PC-3 (cell line): ENCODE measurements at regions not wholly inside any gene's neighbourhood (a gene's known extent, or its start where the extent isn't known, plus 50 kb on each side); places are given as distances from the start of the nearest gene placed in this dataset.

Experiments used
- ATAC-seq: fragments of 200-7000 bp; cut with Tn5 transposase; 2 replicates; pipeline ENCODE4 v1.9.1; 2020; ENCODE audit warnings: mild to moderate bottlenecking, moderate library complexity
- BruUV-seq: library from RNA; stranded (reverse); fragments of 400-500 nt; replicated peaks from 2 replicates; lab custom pipeline; 2021; lab: Mats Ljungman, UMichigan
- CTCF ChIA-PET: fragments of 300-600 bp; sonication (Branson Sonifier 250); formaldehyde crosslinking; loops from one replicate; lab custom pipeline; 2022; ENCODE audit warnings: antibody characterized with exemption; lab: Charles Lee
- POLR2A ChIA-PET: fragments of 300-600 bp; sonication (Branson Sonifier 250); formaldehyde crosslinking; loops from one replicate; lab custom pipeline; 2022; ENCODE audit warnings: antibody characterized with exemption; ENCODE audit not compliant: unreplicated experiment; lab: Charles Lee
- DNase-seq: peaks from one replicate; pipeline ENCODE4 v3.0.0-alpha.2; 2015
- H2AFZ ChIP-seq: fragments of 300-600 bp; sonication (generic); 2 replicates; pipeline ENCODE4 v1.6.0; 2016; ENCODE audit warnings: antibody characterized with exemption, low read length
- H3F3A ChIP-seq: fragments of 300-600 bp; sonication (generic); one replicate; pipeline ENCODE4 v1.6.0; 2017; ENCODE audit warnings: antibody characterized with exemption, low read length, control low read depth, mild to moderate bottlenecking; ENCODE audit not compliant: unreplicated experiment
- H3K27ac ChIP-seq: fragments of 300-600 bp; sonication (generic); 2 replicates; pipeline ENCODE4 v1.5.1; 2016; ENCODE audit warnings: mild to moderate bottlenecking, low read length
- H3K27me3 ChIP-seq: fragments of 300-600 bp; sonication (generic); 2 replicates; pipeline ENCODE4 v1.6.1; 2016; ENCODE audit warnings: low read length, mixed read lengths
- H3K36me3 ChIP-seq: fragments of 300-600 bp; sonication (generic); 2 replicates; pipeline ENCODE4 v1.6.1; 2016; ENCODE audit warnings: low read depth, mixed run types, low read length, mixed read lengths
- H3K4me1 ChIP-seq: fragments of 300-600 bp; sonication (generic); 2 replicates; pipeline ENCODE4 v1.5.1; 2016; ENCODE audit warnings: low read length; ENCODE audit not compliant: insufficient read depth
- H3K4me2 ChIP-seq: fragments of 300-600 bp; sonication (generic); 2 replicates; pipeline ENCODE4 v1.6.0; 2016; ENCODE audit warnings: low read length
- H3K4me3 ChIP-seq: fragments of 300-600 bp; sonication (generic); 2 replicates; pipeline ENCODE4 v1.5.1; 2016; ENCODE audit warnings: mild to moderate bottlenecking, low read length, mixed read lengths
- H3K79me2 ChIP-seq: fragments of 300-600 bp; sonication (generic); 2 replicates; pipeline ENCODE4 v1.6.1; 2017; ENCODE audit warnings: low read length, mixed read lengths
- H3K9ac ChIP-seq: fragments of 300-600 bp; sonication (generic); 2 replicates; pipeline ENCODE4 v1.6.0; 2016; ENCODE audit warnings: mild to moderate bottlenecking, low read length
- H3K9me2 ChIP-seq: fragments of 300-600 bp; sonication (generic); replicated peaks from 2 replicates; pipeline ENCODE4 v1.6.1; 2016; ENCODE audit warnings: mixed run types, low read length, mixed read lengths
- H3K9me3 ChIP-seq: fragments of 300-600 bp; sonication (generic); 2 replicates; pipeline ENCODE4 v1.6.1; 2016; ENCODE audit warnings: low read length, mixed read lengths
- H4K20me1 ChIP-seq: fragments of 300-600 bp; sonication (generic); 2 replicates; pipeline ENCODE4 v1.6.1; 2016; ENCODE audit warnings: low read length, mixed read lengths
- EZH2 ChIP-seq: fragments of 300-600 bp; sonication (generic); IDR thresholded peaks from one replicate; pipeline ENCODE4 v1.6.1; 2017; ENCODE audit warnings: antibody characterized with exemption, mild to moderate bottlenecking, low read length; ENCODE audit not compliant: unreplicated experiment
- EZH2phosphoT487 ChIP-seq: fragments of 300-600 bp; sonication (generic); IDR thresholded peaks from 2 replicates; pipeline ENCODE4 v1.6.1; 2018; ENCODE audit warnings: mild to moderate bottlenecking, antibody characterized with exemption, low read length, borderline replicate concordance
- intact Hi-C: fragments of 100-400 bp; cut with micrococcal nuclease; formaldehyde crosslinking; loops from 2 replicates; pipeline ENCODE4 v1.9.0; 2023
- TF ChIP-seq, protein P1 (sequence below): fragments of 300-600 bp; sonication (generic); conservative IDR thresholded peaks from 2 replicates; pipeline ENCODE4 v1.5.1; 2017; ENCODE audit warnings: antibody characterized with exemption, low read depth, mild to moderate bottlenecking, low read length

DNA sequence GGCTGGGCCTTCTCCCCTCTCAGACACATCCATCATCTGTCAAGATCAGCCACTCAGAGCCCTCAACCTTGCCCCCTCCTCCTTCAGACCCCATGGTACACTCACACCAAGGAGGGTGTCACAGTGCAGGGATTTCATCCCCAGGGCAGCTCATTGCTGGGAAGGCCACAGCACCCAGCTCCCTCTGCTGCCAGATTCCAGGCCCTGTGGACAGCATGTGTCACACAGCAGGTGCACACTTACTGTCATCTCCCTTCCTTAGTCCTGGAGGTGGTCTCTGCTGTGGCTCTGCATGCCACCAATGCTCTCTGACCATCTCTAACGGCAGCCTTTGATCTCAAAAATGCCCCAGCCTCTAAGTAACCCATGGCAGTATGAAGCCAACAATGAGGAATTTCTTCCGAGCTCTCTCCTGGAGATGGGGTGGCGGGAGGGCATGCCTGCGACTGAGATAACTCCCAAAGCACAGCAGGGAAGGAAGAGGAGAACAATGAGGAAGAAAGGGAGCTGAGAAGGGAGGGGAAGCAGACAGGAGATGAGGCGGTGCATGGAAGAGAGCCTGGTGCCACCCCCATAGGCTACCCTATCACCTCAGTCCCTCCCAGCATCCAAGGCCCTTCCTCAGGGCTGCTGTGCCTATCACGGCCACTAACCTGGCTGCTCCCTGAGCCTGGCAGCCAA, 101.0 kb downstream of the SINHCAF start:
- Histone ChIP-seq H3K9me2 (no peaks in the 10 kb centered on the region), H3K27ac (no peak overlapping the region), H3K9ac (no peak overlapping the region), H3K4me3 (no peak overlapping the region), H3K4me2 (no peak overlapping the region), H4K20me1 (no peaks in the 10 kb centered on the region), H3K9me3 (no peaks in the 10 kb centered on the region), H3F3A (no peaks in the 10 kb centered on the region), H3K36me3 (no peaks in the 10 kb centered on the region), H3K4me1 (no peaks in the 10 kb centered on the region), H2AFZ (no peak overlapping the region), H3K79me2 (no peaks in the 10 kb centered on the region), H3K27me3 (no peaks in the 10 kb centered on the region; the same call in 1 of the 2 replicates)
- DNase-seq (no peak), ATAC-seq (no peak)
- ChIA-PET CTCF (no interaction called here), POLR2A (no interaction called here)
- intact Hi-C loops, result no loop called here
- no TSS peak for BruUV-seq
- TF ChIP-seq, protein P1, sequence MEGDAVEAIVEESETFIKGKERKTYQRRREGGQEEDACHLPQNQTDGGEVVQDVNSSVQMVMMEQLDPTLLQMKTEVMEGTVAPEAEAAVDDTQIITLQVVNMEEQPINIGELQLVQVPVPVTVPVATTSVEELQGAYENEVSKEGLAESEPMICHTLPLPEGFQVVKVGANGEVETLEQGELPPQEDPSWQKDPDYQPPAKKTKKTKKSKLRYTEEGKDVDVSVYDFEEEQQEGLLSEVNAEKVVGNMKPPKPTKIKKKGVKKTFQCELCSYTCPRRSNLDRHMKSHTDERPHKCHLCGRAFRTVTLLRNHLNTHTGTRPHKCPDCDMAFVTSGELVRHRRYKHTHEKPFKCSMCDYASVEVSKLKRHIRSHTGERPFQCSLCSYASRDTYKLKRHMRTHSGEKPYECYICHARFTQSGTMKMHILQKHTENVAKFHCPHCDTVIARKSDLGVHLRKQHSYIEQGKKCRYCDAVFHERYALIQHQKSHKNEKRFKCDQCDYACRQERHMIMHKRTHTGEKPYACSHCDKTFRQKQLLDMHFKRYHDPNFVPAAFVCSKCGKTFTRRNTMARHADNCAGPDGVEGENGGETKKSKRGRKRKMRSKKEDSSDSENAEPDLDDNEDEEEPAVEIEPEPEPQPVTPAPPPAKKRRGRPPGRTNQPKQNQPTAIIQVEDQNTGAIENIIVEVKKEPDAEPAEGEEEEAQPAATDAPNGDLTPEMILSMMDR, result no peak
- TF ChIP-seq EZH2phosphoT487 (no peak), EZH2 (no peak)

DNA sequence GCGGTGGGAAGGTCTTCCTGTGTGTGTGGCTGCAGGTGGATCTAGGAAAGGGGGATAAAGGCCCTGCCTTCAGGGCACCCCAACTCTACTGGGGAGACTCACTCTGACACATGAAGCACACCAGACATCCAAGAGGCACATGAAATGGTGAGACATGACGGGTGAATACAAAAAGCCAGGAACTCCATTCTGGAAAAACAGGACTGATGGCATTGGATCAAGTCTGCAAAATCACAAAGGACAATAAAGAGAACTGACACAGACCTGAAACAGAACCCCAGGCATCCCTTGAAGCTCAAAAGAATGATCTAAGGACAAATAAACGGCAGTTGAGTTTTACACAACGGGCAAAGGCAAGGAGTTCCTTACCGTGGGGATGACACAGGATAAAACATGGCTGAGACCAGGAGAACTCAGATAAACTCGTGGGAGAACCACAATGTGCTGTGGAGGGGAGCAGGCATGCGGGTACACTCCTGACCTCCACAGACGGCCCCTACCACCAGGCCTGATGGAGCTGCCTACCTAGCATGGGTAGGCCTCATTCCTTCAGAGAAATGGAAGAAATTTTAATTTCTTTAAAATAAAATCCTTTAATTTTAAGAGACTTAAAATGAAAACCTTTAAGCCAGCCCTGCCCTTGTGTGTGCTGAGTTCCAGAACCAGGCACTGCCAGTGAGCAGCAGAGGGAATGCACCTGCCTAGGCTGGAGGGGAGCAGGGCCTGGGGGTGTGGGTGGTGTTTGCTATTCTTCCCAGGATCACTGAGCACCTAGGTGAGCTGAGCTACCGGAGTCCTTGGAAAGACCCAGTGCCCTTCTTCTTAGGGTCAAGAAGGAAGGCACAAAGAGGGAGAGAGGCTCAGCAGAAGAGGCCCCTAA, 100.1 kb downstream of the SINHCAF start:
- Histone ChIP-seq H3K4me3 (no peak overlapping the region), H3K9me3 (no peaks in the 10 kb centered on the region), H3K9ac (no peak overlapping the region), H4K20me1 (no peaks in the 10 kb centered on the region), H3K36me3 (no peaks in the 10 kb centered on the region), H3F3A (no peaks in the 10 kb centered on the region), H3K79me2 (no peaks in the 10 kb centered on the region), H3K27me3 (no peaks in the 10 kb centered on the region), H3K9me2 (no peaks in the 10 kb centered on the region), H3K27ac (no peak overlapping the region), H3K4me2 (no peak overlapping the region), H2AFZ (no peak overlapping the region), H3K4me1 (no peaks in the 10 kb centered on the region)
- POLR2A ChIA-PET, result no interaction called here
- intact Hi-C loops, result no loop called here
- no peak for DNase-seq
- no peak for ATAC-seq
- CTCF ChIA-PET, result no interaction called here
- BruUV-seq, result no TSS peak
- TF ChIP-seq, protein P1, result no peak
- no peak for TF ChIP-seq EZH2phosphoT487

DNA sequence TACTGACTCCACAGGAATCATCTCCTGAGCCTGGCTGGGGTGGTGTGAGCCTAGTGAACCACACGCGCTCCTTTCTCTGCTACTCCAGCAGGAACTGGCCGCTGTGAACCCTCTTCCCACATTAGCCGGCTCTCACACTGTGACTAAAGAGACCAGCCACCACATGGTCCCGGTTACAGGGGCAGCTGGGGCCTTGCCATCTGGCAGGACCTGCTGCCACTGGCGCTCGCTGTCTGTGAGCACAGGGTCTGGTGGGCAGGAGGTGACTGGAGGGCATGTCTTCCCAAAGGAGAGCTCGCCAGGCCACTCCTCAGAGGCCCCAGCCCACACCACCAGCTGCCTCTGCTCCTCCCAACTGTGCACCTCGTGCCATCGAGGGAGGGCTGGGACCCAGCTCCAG, 99.3 kb downstream of the SINHCAF start:
- Histone ChIP-seq H3K4me1 (no peaks in the 10 kb centered on the region), H3K36me3 (no peaks in the 10 kb centered on the region), H3K79me2 (no peaks in the 10 kb centered on the region), H3K4me3 (no peak overlapping the region), H2AFZ (no peak overlapping the region), H4K20me1 (no peaks in the 10 kb centered on the region), H3K9ac (no peak overlapping the region), H3K27me3 (no peaks in the 10 kb centered on the region), H3K27ac (no peak overlapping the region), H3K4me2 (no peak overlapping the region), H3F3A (no peaks in the 10 kb centered on the region), H3K9me2 (no peaks in the 10 kb centered on the region), H3K9me3 (no peaks in the 10 kb centered on the region)
- ChIA-PET POLR2A (no interaction called here), CTCF (no interaction called here)
- no peak for TF ChIP-seq EZH2
- TF ChIP-seq EZH2phosphoT487, result no peak
- TF ChIP-seq, protein P1, result no peak
- DNase-seq (no peak), ATAC-seq (no peak)
- BruUV-seq, result no TSS peak
- intact Hi-C loops, result no loop called here
